ENCODE measurements at regions not wholly inside any gene's neighbourhood (a gene's known extent, or its start where the extent isn't known, plus 50 kb on each side); places are given as distances from the start of the nearest gene placed in this dataset.

DNA sequence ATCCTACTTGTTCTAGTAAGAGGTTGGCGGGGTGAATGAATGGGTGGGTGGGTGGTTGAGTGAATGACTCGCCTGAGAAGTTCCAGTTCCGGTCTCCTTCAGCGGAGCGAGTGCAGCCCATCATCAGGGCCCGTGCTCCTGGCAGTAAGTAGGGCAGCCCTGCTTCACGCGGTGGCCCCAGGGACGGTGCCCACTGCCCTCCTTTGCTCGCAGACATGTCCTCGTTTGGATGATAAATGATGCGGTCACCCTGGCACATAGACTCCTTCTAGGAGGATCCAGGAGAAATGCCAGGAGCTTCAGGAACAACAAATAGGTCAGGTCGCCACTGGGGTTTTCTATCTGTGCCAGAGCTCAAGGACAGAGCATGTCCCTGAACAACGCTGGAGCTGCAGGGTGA, 370.8 kb downstream of the CTTN start:
- Histone ChIP-seq H3K4me1 (ENCODE audit: insufficient read depth) (no peaks in the 10 kb centered on the region), H3K27me3 (no peaks in the 10 kb centered on the region), H3K27ac (no peak overlapping the region), H3K4me3 (no peak overlapping the region), H3K9me3 (no peaks in the 10 kb centered on the region), H3K36me3 (no peaks in the 10 kb centered on the region)
- intact Hi-C loops (cut with DNase I): no loop called here
- no peak for DNase-seq
- TF ChIP-seq POLR2A (IDR thresholded peaks at IDR 0.05) (no peak), EP300 (IDR thresholded peaks at IDR 0.05) (no peak)
- TF ChIP-seq, protein P1, sequence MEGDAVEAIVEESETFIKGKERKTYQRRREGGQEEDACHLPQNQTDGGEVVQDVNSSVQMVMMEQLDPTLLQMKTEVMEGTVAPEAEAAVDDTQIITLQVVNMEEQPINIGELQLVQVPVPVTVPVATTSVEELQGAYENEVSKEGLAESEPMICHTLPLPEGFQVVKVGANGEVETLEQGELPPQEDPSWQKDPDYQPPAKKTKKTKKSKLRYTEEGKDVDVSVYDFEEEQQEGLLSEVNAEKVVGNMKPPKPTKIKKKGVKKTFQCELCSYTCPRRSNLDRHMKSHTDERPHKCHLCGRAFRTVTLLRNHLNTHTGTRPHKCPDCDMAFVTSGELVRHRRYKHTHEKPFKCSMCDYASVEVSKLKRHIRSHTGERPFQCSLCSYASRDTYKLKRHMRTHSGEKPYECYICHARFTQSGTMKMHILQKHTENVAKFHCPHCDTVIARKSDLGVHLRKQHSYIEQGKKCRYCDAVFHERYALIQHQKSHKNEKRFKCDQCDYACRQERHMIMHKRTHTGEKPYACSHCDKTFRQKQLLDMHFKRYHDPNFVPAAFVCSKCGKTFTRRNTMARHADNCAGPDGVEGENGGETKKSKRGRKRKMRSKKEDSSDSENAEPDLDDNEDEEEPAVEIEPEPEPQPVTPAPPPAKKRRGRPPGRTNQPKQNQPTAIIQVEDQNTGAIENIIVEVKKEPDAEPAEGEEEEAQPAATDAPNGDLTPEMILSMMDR (IDR thresholded peaks at IDR 0.05): no peak
- 62 to 79% (median 62%) methylated on average over 14 of the region's 14 CpGs for WGBS, 3 donors

DNA sequence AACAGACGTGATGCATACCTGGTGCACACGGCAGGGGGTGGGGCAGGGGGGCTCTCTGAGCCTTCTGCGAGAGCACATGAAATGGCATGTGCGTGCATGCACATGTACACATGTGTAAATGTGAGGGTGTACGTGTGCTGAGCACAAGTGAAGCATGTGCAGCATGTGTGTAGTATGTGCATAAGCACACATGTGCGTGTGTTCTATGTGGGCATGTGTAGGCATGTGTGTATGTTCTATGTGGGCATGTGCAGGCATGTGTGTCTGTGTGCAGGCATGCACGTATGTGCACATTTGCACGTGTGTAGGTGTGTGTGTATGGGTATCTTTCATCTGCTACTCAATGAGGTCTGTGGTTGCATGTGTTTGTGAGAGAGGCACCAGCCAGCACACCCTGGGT, 371.2 kb downstream of the CTTN start:
- intact Hi-C loops (cut with DNase I): no loop called here
- DNase-seq: no peak
- TF ChIP-seq, protein P1 (IDR thresholded peaks at IDR 0.05): no peak
- TF ChIP-seq EP300 (IDR thresholded peaks at IDR 0.05): no peak
- no peak for TF ChIP-seq POLR2A (IDR thresholded peaks at IDR 0.05)
- H3K27ac ChIP-seq: no peak overlapping the region
- H3K36me3 ChIP-seq: no peaks in the 10 kb centered on the region
- 74 to 88% (median 77%) methylated on average over 8 of the region's 8 CpGs for WGBS, 3 donors
- no peaks in the 10 kb centered on the region for H3K9me3 ChIP-seq
- H3K4me1 ChIP-seq (ENCODE audit: insufficient read depth): no peaks in the 10 kb centered on the region
- H3K27me3 ChIP-seq: no peaks in the 10 kb centered on the region
- H3K4me3 ChIP-seq: no peak overlapping the region

DNA sequence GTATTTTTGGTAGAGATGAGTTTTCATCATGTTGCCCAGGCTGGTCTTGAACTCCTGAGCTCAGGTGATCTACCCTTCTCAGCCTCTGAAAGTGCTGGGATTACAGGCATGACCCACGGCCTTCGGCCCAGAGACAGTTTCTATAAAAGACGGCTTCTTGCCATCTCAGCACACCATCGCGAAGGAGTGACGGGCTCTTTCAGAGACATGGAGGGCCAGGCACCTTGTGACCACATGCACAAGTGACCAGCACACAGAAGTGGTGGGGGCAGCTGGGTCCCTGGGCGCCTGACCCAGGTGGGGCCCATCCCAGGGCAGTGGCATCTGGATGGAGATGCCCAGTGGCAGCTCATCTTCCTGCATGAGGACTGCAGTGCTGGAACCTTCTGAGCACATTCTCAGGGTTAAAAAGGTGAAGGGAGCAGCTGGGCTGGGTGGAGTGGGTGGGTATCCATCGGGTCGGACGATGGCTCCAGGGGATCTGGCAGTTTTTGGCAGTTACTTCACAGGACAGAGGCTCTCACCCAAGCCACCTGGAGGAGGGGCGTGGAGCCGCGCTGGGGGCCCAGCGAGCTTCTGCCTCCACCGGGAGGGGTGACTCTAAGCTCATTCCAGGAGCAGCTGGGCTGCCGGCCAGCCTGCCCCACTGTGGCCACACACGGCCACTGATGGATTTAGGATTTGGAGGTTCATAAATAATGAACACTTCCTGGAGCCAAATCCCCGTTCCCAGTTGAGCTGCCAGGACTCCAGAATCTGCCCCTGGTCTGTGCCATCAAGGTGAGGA, 373.0 kb downstream of the CTTN start:
- Histone ChIP-seq H3K36me3 (no peaks in the 10 kb centered on the region), H3K27me3 (no peaks in the 10 kb centered on the region), H3K9me3 (no peaks in the 10 kb centered on the region), H3K4me1 (ENCODE audit: insufficient read depth) (no peaks in the 10 kb centered on the region), H3K4me3 (no peak overlapping the region), H3K27ac (no peak overlapping the region)
- no peak for TF ChIP-seq POLR2A (IDR thresholded peaks at IDR 0.05)
- TF ChIP-seq EP300 (IDR thresholded peaks at IDR 0.05): no peak
- TF ChIP-seq, protein P1 (IDR thresholded peaks at IDR 0.05): no peak
- intact Hi-C loops (cut with DNase I): no loop called here
- WGBS, 3 donors: 56 to 64% (median 57%) methylated on average over 18 of the region's 18 CpGs
- DNase-seq: no peak

DNA sequence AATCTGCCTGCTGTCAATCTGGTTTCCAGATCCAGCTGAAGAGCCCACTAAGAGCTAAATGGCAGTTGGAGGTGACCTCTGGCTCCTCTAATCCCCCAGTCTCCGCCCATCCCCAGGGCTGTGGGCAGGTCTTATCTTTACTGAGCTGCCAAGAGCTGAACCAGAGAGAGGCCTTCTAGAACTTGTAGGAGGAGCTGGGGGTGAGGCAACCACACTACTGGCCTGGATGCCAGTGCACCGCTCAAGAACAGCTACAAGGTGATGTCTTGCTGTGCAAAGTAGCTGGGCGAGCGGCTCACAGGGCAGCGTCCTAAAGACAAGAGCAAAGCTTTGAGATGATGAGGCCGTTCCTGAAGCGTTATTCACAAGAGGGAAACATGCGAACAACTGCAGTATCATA, 374.6 kb downstream of the CTTN start:
- no peaks in the 10 kb centered on the region for H3K27me3 ChIP-seq
- WGBS, 3 donors: 76 to 82% (median 81%) methylated on average over 8 of the region's 8 CpGs
- no peaks in the 10 kb centered on the region for H3K36me3 ChIP-seq
- DNase-seq: no peak
- H3K9me3 ChIP-seq: no peaks in the 10 kb centered on the region
- H3K4me1 ChIP-seq (ENCODE audit: insufficient read depth): no peaks in the 10 kb centered on the region
- no peak overlapping the region for H3K27ac ChIP-seq
- TF ChIP-seq POLR2A (IDR thresholded peaks at IDR 0.05): no peak
- TF ChIP-seq, protein P1 (IDR thresholded peaks at IDR 0.05): no peak
- TF ChIP-seq EP300 (IDR thresholded peaks at IDR 0.05): no peak
- intact Hi-C loops (cut with DNase I): no loop called here
- no peak overlapping the region for H3K4me3 ChIP-seq

Measured in ovary (tissue), 7 donors.